Left ventricle myocardium inferior (tissue), 1 donor: ENCODE measurements at regions not wholly inside any gene's neighbourhood (a gene's known extent, or its start where the extent isn't known, plus 50 kb on each side); places are given as distances from the start of the nearest gene placed in this dataset.

Experiments
- DNase-seq: peaks from one replicate; pipeline ENCODE4 v3.0.0-alpha.2; 2020
- H3K27ac ChIP-seq: fragments of 200-600 bp; replicated peaks from 2 replicates; pipeline ENCODE4 v1.8.0; 2021
- H3K27me3 ChIP-seq: fragments of 200-600 bp; 2 replicates; pipeline ENCODE4 v1.8.0; 2021; ENCODE audit warnings: low read depth
- H3K36me3 ChIP-seq: fragments of 200-600 bp; 2 replicates; pipeline ENCODE4 v1.8.0; 2021
- H3K4me1 ChIP-seq: fragments of 200-600 bp; 2 replicates; pipeline ENCODE4 v1.8.0; 2021
- H3K4me3 ChIP-seq: fragments of 200-600 bp; 2 replicates; pipeline ENCODE4 v1.8.0; 2021; ENCODE audit warnings: mild to moderate bottlenecking, moderate library complexity
- H3K9me3 ChIP-seq: fragments of 200-600 bp; replicated peaks from 2 replicates; pipeline ENCODE4 v1.8.0; 2021
- intact Hi-C: fragments of 100-400 bp; cut with micrococcal nuclease; formaldehyde crosslinking; loops from one replicate; pipeline ENCODE4 v1.11.0; 2022
- TF ChIP-seq, protein P1 (sequence below): fragments of 200-600 bp; IDR thresholded peaks from 2 replicates; pipeline ENCODE4 v1.8.0; 2021; ENCODE audit warnings: antibody characterized with exemption, mild to moderate bottlenecking, borderline replicate concordance
- donor health status: DM: no; HTN: yes; CAD: no; lungs with severe emphysema.

DNA sequence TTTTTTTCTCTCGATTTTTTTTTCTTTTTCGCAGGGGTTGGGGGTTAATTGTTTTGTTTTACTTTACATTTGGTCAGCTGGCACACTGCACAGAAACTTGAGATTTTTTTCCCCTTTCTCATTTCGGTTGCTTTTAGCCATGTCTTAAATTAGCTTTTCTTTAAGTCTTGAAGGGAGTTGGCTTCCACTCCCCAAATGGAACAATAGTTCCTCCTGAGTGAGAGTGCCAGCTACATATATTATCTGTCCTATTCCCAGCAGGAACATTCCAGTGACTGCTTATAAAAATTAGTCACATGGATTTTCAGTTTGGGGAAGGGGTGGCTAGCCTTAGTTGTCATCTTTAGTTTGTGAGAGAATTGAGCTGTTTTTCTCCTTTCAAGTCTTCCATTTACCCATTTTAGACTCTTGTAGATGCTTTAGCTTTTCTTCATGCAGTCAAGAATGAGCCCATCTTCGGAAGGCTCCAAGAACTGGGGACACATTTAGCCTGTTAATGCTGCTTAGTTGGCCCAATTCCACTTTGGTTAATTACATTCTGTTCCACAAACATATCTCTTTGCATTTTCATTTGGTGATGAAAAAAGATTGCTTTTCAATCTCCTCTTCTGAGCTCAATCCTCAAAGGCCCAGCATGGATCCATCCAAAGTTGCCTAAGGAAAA, 510.1 kb upstream of the CXADR start:
- intact Hi-C loops: no loop called here
- Histone ChIP-seq H3K4me3 (no peak overlapping the region), H3K9me3 (no peaks in the 10 kb centered on the region), H3K4me1 (no peaks in the 10 kb centered on the region), H3K27me3 (no peaks in the 10 kb centered on the region), H3K27ac (no peak overlapping the region), H3K36me3 (no peaks in the 10 kb centered on the region)
- TF ChIP-seq, protein P1, sequence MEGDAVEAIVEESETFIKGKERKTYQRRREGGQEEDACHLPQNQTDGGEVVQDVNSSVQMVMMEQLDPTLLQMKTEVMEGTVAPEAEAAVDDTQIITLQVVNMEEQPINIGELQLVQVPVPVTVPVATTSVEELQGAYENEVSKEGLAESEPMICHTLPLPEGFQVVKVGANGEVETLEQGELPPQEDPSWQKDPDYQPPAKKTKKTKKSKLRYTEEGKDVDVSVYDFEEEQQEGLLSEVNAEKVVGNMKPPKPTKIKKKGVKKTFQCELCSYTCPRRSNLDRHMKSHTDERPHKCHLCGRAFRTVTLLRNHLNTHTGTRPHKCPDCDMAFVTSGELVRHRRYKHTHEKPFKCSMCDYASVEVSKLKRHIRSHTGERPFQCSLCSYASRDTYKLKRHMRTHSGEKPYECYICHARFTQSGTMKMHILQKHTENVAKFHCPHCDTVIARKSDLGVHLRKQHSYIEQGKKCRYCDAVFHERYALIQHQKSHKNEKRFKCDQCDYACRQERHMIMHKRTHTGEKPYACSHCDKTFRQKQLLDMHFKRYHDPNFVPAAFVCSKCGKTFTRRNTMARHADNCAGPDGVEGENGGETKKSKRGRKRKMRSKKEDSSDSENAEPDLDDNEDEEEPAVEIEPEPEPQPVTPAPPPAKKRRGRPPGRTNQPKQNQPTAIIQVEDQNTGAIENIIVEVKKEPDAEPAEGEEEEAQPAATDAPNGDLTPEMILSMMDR: no peak
- DNase-seq: no peak

DNA sequence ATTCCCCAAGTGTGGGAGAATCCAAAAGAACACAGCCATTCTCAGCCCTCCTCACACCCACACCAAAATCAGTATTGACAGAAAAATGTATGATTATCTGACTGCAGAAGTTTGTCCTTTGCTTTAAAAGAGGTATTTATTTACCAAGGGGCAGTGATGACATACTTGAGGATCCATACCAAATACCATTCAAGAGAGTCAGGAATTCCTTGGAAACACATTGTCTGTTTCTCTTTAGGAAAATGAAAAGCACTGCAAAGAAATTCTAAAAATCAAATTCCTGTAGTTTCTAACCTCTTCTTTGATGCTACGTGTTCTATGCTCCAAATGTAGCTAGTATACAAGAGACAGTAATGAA, 509.6 kb upstream of the CXADR start:
- Histone ChIP-seq H3K27me3 (no peaks in the 10 kb centered on the region), H3K36me3 (no peaks in the 10 kb centered on the region), H3K27ac (no peak overlapping the region), H3K9me3 (no peaks in the 10 kb centered on the region), H3K4me3 (no peak overlapping the region), H3K4me1 (no peaks in the 10 kb centered on the region)
- DNase-seq: no peak
- TF ChIP-seq, protein P1: no peak
- intact Hi-C loops: no loop called here

GRCh38 chr21:17003763-17004373, 509.0 kb upstream of the CXADR start:
- TF ChIP-seq, protein P1: no peak
- intact Hi-C loops: no loop called here
- DNase-seq: no peak
- Histone ChIP-seq H3K36me3 (no peaks in the 10 kb centered on the region), H3K27ac (no peak overlapping the region), H3K4me3 (peak overlapping the region; percentile 12), H3K4me1 (no peaks in the 10 kb centered on the region), H3K9me3 (no peaks in the 10 kb centered on the region), H3K27me3 (no peaks in the 10 kb centered on the region)

DNA sequence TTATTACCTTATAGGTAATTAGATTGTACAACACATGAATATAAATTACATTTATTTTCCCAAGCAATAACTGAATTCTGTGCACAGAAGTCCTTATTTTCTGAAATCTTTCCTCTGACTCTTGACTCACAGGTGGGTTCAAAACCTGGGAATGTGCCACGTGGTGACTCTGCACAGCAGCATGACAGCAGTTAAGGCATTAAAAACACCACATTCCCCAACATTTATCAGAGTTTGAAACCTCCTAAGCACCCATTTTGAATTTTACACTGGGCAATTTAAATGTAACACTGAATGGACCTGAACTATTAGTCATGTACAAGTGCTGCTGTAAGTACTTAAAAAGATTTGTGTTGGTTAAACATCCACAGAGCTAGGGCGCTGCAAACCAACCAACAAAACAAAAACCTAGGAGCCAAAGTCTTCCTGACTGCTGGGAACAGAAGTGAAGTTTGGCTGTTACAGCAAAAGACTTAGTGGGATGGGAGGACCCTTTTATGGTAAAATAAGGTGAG, 480.6 kb upstream of the CXADR start:
- H3K27me3 ChIP-seq: no peaks in the 10 kb centered on the region
- DNase-seq: no peak
- intact Hi-C loops: no loop called here
- peaks cover 24% of the 10 kb centered on the region for H3K9me3 ChIP-seq
- no peak overlapping the region for H3K4me3 ChIP-seq
- H3K4me1 ChIP-seq: no peaks in the 10 kb centered on the region
- TF ChIP-seq, protein P1: no peak
- H3K36me3 ChIP-seq: no peaks in the 10 kb centered on the region
- no peak overlapping the region for H3K27ac ChIP-seq

GRCh38 chr21:17044696-17045095, 468.1 kb upstream of the CXADR start:
- H3K36me3 ChIP-seq: no peaks in the 10 kb centered on the region
- no peaks in the 10 kb centered on the region for H3K4me1 ChIP-seq
- intact Hi-C loops: no loop called here
- TF ChIP-seq, protein P1: no peak
- H3K27ac ChIP-seq: no peak overlapping the region
- H3K27me3 ChIP-seq: no peaks in the 10 kb centered on the region
- no peak for DNase-seq
- peaks cover 15% of the 10 kb centered on the region for H3K9me3 ChIP-seq
- H3K4me3 ChIP-seq: no peak overlapping the region
